Sigmoid colon (tissue), 6 donors: ENCODE measurements at regions not wholly inside any gene's neighbourhood (a gene's known extent, or its start where the extent isn't known, plus 50 kb on each side); places are given as distances from the start of the nearest gene placed in this dataset.

ENCODE experiments used
- DNase-seq: peaks from one replicate; pipeline ENCODE4 v3.0.0-alpha.2; 2019
- H3K27ac ChIP-seq, 4 donors: fragments of 200-600 bp; sonication (generic); one replicate each; pipeline ENCODE4 v1.5.1; 2016 to 2019; ENCODE audit warnings: mild to moderate bottlenecking in 1 of 4
- H3K27me3 ChIP-seq, 3 donors: fragments of 200-600 bp; sonication (generic); one replicate each; pipeline ENCODE4 v1.5.1; 2019; ENCODE audit warnings: mild to moderate bottlenecking in 1 of 3
- H3K36me3 ChIP-seq, 4 donors: fragments of 200-600 bp; sonication (generic); one replicate each; pipeline ENCODE4 v1.5.1; 2016 to 2019
- H3K4me1 ChIP-seq, 4 donors: fragments of 200-600 bp; sonication (generic); one replicate each; pipeline ENCODE4 v1.5.1; 2017 to 2019
- H3K4me3 ChIP-seq, 4 donors: fragments of 200-600 bp; sonication (generic); one replicate each; pipeline ENCODE4 v1.5.1; 2017 to 2019; ENCODE audit warnings: mild to moderate bottlenecking in 2 of 4, moderate library complexity in 1 of 4
- H3K9me3 ChIP-seq, 4 donors: fragments of 200-600 bp in 3 of 4; sonication (generic) in 3 of 4; one replicate each; pipeline versions ENCODE4 v1.5.1 to v1.6.1; 2013 to 2019
- CTCF ChIP-seq, 4 experiments: fragments of 450-650 bp in 3 of 4; fragments of 200-600 bp in 1 of 4; IDR thresholded peaks; one replicate each; pipeline ENCODE4 v1.5.1; 2016 to 2019; ENCODE audit warnings: antibody characterized with exemption in 4 of 4, mild to moderate bottlenecking in 3 of 4, moderate library complexity in 2 of 4
- EP300 ChIP-seq, 4 donors: sonication (generic); formaldehyde crosslinking; IDR thresholded peaks; one replicate each; pipeline ENCODE4 v1.6.1; 2017; ENCODE audit warnings: antibody characterized with exemption in 4 of 4
- POLR2A ChIP-seq, 2 donors: fragments of 450-650 bp; IDR thresholded peaks; one replicate each; pipeline ENCODE4 v1.6.1; 2016; ENCODE audit warnings: antibody characterized with exemption in 2 of 2, mild to moderate bottlenecking in 2 of 2, moderate library complexity in 2 of 2
- POLR2AphosphoS5 ChIP-seq, 4 donors: sonication (generic); formaldehyde crosslinking; IDR thresholded peaks; one replicate each; pipeline ENCODE4 v1.6.1; 2017; ENCODE audit warnings: antibody characterized with exemption in 4 of 4
- WGBS, 2 donors: extraction: QIAGEN DNeasy Blood & Tissue Kit; methylation state at CpG; one replicate each; pipeline ENCODE4 v1.1.7; 2013; 5-methylcytosine and 5-hydroxymethylcytosine counted together
- intact Hi-C: fragments of 100-400 bp; cut with DNase I; formaldehyde crosslinking; loops from one replicate; pipeline ENCODE4 v1.15.1; 2023
- donor health status: healthy with polysubstance abuse.
- donor health status: healthy.

- TF ChIP-seq POLR2AphosphoS5 (IDR thresholded peaks at IDR 0.05) = no peak
- no peak for TF ChIP-seq EP300 (IDR thresholded peaks at IDR 0.05)
- TF ChIP-seq CTCF (IDR thresholded peaks at IDR 0.05) = no peak
- TF ChIP-seq POLR2A (IDR thresholded peaks at IDR 0.05) = no peak
- DNase-seq = no peak
- no peaks in the 10 kb centered on the region for H3K36me3 ChIP-seq
- no peaks in the 10 kb centered on the region for H3K27me3 ChIP-seq
- peaks cover 0 to 3% (median 0%) of the 10 kb centered on the region in 4 donors for H3K4me1 ChIP-seq
- peaks cover 0 to 2% (median 0%) of the 10 kb centered on the region in 4 donors for H3K9me3 ChIP-seq
- WGBS, 2 donors = 89 to 94% methylated on average over 2 of the region's 2 CpGs
- intact Hi-C loops = no loop called here
- H3K4me3 ChIP-seq = no peak overlapping the region
- no peak overlapping the region for H3K27ac ChIP-seq
Observed at GRCh38 chr3:113096188-113096892, 105.6 kb downstream of the GTPBP8 start.

GRCh38 chr3:113097960-113098447, 107.2 kb downstream of the GTPBP8 start:
- no peak for TF ChIP-seq CTCF (IDR thresholded peaks at IDR 0.05)
- TF ChIP-seq EP300 (IDR thresholded peaks at IDR 0.05) = no peak
- no peak for TF ChIP-seq POLR2A (IDR thresholded peaks at IDR 0.05)
- TF ChIP-seq POLR2AphosphoS5 (IDR thresholded peaks at IDR 0.05) = no peak
- peaks cover 0 to 3% (median 0%) of the 10 kb centered on the region in 4 donors for H3K4me1 ChIP-seq
- no peak overlapping the region for H3K4me3 ChIP-seq
- H3K9me3 ChIP-seq = peaks cover 0 to 2% (median 0%) of the 10 kb centered on the region in 4 donors
- WGBS, 2 donors = 86 to 89% methylated on average over 3 of the region's 3 CpGs
- no peaks in the 10 kb centered on the region for H3K27me3 ChIP-seq
- intact Hi-C loops = no loop called here
- H3K36me3 ChIP-seq = no peaks in the 10 kb centered on the region
- no peak for DNase-seq
- peak overlapping the region in 1 of 4 donors; percentile 32 for H3K27ac ChIP-seq

GRCh38 chr3:113100063-113100462, 109.3 kb downstream of the GTPBP8 start:
- no peak for TF ChIP-seq POLR2AphosphoS5 (IDR thresholded peaks at IDR 0.05)
- no peak for TF ChIP-seq CTCF (IDR thresholded peaks at IDR 0.05)
- TF ChIP-seq EP300 (IDR thresholded peaks at IDR 0.05) = no peak
- no peak for TF ChIP-seq POLR2A (IDR thresholded peaks at IDR 0.05)
- intact Hi-C loops = no loop called here
- WGBS, 2 donors = 86 to 92% methylated on average over 2 of the region's 2 CpGs

GRCh38 chr3:113103588-113103987, 107.8 kb upstream of the BOC start:
- Histone ChIP-seq H3K4me3 (no peak overlapping the region), H3K4me1 (peaks cover 3 to 15% (median 11%) of the 10 kb centered on the region in 4 donors), H3K9me3 (peaks cover 0 to 2% (median 0%) of the 10 kb centered on the region in 4 donors), H3K27ac (no peak overlapping the region), H3K27me3 (no peaks in the 10 kb centered on the region), H3K36me3 (no peaks in the 10 kb centered on the region)
- DNase-seq = no peak
- no peak for TF ChIP-seq POLR2AphosphoS5 (IDR thresholded peaks at IDR 0.05)
- TF ChIP-seq POLR2A (IDR thresholded peaks at IDR 0.05) = no peak
- TF ChIP-seq CTCF (IDR thresholded peaks at IDR 0.05) = no peak
- WGBS, 2 donors = 16 to 43% methylated on average over 2 of the region's 2 CpGs
- intact Hi-C loops = no loop called here

More at GRCh38 chr3:113100063-113100462, 109.3 kb downstream of the GTPBP8 start:
- no peak overlapping the region for H3K4me3 ChIP-seq
- DNase-seq = no peak
- peaks cover 0 to 10% (median 7%) of the 10 kb centered on the region in 4 donors for H3K4me1 ChIP-seq
- peaks cover 0 to 2% (median 0%) of the 10 kb centered on the region in 4 donors for H3K9me3 ChIP-seq
- H3K36me3 ChIP-seq = no peaks in the 10 kb centered on the region
- no peaks in the 10 kb centered on the region for H3K27me3 ChIP-seq
- no peak overlapping the region for H3K27ac ChIP-seq
